ENCODE measurements at regions not wholly inside any gene's neighbourhood (a gene's known extent, or its start where the extent isn't known, plus 50 kb on each side); places are given as distances from the start of the nearest gene placed in this dataset.

DNA sequence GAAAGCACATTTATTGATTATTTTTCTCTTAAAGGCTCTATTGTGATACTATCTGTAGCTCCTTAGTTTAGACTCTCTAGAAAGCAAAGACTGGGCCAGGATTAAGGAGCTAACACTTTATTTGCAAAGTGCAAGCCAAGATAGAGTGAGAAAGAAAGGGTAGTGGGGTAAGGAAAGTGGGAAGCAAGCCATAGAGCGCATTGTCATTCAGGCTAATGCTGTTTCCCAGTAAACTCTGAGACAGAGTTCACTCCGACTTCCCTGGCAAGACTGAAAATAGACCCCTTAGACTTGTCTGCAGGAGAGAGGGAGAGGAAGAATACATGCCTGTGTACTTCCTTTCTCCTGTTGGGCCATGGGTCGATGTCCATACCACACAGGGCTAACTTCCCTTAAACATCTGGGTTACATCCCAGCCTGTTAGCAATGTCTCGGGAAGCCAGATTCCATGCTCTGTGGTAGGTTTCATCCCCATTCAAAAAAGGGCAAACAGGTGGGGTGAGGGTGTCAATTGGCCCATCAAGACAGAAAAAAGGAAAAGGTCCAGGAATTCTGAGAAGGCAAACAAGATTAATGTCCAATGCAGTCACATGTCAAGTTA is 875.8 kb upstream of the CELF2 start:
- H3K27me3 ChIP-seq (ENCODE audit: insufficient read depth, low read length) = no peaks in the 10 kb centered on the region
- DNase-seq (ENCODE audit: low read depth, low spot score) = no peak
- no peaks in the 10 kb centered on the region for H3K4me1 ChIP-seq (ENCODE audit: control insufficient read depth in 1 of 2, insufficient read depth in 2 of 2, low read length in 2 of 2)
- H3K4me2 ChIP-seq (ENCODE audit: low read length) = no peak overlapping the region
- H3K9me3 ChIP-seq (ENCODE audit: control insufficient read depth in 1 of 2, insufficient read depth in 1 of 2, low read depth in 1 of 2, low read length in 2 of 2) = peaks cover 7 to 22% of the 10 kb centered on the region in 2 experiments; a peak in 2 of 4 replicates
- no peak overlapping the region for H2AFZ ChIP-seq (ENCODE audit: low read depth, low read length, poor library complexity, severe bottlenecking)
- TF ChIP-seq CEBPB (IDR thresholded peaks at IDR 0.05; ENCODE audit: low read depth) (no peak), ZFX (IDR thresholded peaks at IDR 0.05) (no peak)
- no TSS peak for BruUV-seq (replicated peaks)
- H3K36me3 ChIP-seq (ENCODE audit: control insufficient read depth in 1 of 2, insufficient read depth in 2 of 2, low read length in 2 of 2) = no peaks in the 10 kb centered on the region
- H3K4me3 ChIP-seq (replicated peaks in 1 of 2; ENCODE audit: low read depth in 1 of 2, low read length in 2 of 2) = no peak overlapping the region
- no peak for ATAC-seq
- H3K9me2 ChIP-seq (ENCODE audit: insufficient read depth) = no peaks in the 10 kb centered on the region
- ChIA-PET CTCF (no interaction called here), POLR2A (no interaction called here), RAD21 (ENCODE audit: low non-redundant PET in 1 of 2, low total read pairs in 2 of 2, uncharacterized antibody in 2 of 2, unreplicated experiment in 2 of 2) (no interaction called here)
- no peaks in the 10 kb centered on the region for H3K79me2 ChIP-seq (ENCODE audit: insufficient read depth, low read length)
- intact Hi-C loops (cut with micrococcal nuclease) = no loop called here
- no peaks in the 10 kb centered on the region for H4K20me1 ChIP-seq (ENCODE audit: insufficient read depth)
- H3K9ac ChIP-seq (ENCODE audit: low read length) = no peak overlapping the region
- H3K27ac ChIP-seq (ENCODE audit: low read depth, low read length) = no peak overlapping the region

DNA sequence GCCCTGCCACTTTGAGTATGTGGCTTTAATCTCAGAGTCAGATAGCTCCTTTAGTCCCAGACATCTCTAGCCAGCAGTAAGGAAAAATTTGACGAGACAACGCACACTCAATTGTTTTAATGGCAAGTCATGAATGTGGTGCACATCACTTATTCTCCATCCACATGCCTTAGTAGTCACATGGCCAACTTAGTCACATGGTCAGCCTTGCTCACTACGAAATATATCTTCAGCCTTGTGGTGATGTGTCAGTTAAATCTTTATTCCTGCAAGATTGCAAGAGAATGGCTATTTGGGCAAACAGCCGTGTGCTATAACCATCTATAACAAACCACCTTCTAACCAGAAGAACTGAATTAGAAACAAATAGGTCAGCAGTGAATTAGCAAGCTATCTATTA is 871.1 kb upstream of the CELF2 start:
- Histone ChIP-seq H3K9me3 (ENCODE audit: control insufficient read depth in 1 of 2, insufficient read depth in 1 of 2, low read depth in 1 of 2, low read length in 2 of 2) (peaks cover 4 to 34% of the 10 kb centered on the region in 2 experiments; a peak in 2 of 4 replicates), H3K27ac (ENCODE audit: low read depth, low read length) (no peak overlapping the region), H3K36me3 (ENCODE audit: control insufficient read depth in 1 of 2, insufficient read depth in 2 of 2, low read length in 2 of 2) (no peaks in the 10 kb centered on the region), H3K27me3 (ENCODE audit: insufficient read depth, low read length) (no peaks in the 10 kb centered on the region), H4K20me1 (ENCODE audit: insufficient read depth) (no peaks in the 10 kb centered on the region), H3K4me1 (ENCODE audit: control insufficient read depth in 1 of 2, insufficient read depth in 2 of 2, low read length in 2 of 2) (no peaks in the 10 kb centered on the region), H3K9ac (ENCODE audit: low read length) (no peak overlapping the region), H3K79me2 (ENCODE audit: insufficient read depth, low read length) (no peaks in the 10 kb centered on the region), H3K9me2 (ENCODE audit: insufficient read depth) (no peaks in the 10 kb centered on the region), H3K4me3 (replicated peaks in 1 of 2; ENCODE audit: low read depth in 1 of 2, low read length in 2 of 2) (no peak overlapping the region), H3K4me2 (ENCODE audit: low read length) (no peak overlapping the region), H2AFZ (ENCODE audit: low read depth, low read length, poor library complexity, severe bottlenecking) (no peak overlapping the region)
- intact Hi-C loops (cut with micrococcal nuclease) = no loop called here
- RAD21 ChIA-PET (ENCODE audit: low non-redundant PET in 1 of 2, low total read pairs in 2 of 2, uncharacterized antibody in 2 of 2, unreplicated experiment in 2 of 2) = no interaction called here
- POLR2A ChIA-PET = no interaction called here
- no peak for ATAC-seq
- DNase-seq (ENCODE audit: low read depth, low spot score) = no peak
- CTCF ChIA-PET = no interaction called here
- TF ChIP-seq SP1 (IDR thresholded peaks at IDR 0.05; ENCODE audit: low read depth) (no peak), YY1 (IDR thresholded peaks at IDR 0.05; ENCODE audit: extremely low read depth, insufficient replicate concordance, low read depth, low read length) (no peak), POLR2AphosphoS5 (IDR thresholded peaks at IDR 0.05; ENCODE audit: low read depth, low read length) (no peak), ELF1 (IDR thresholded peaks at IDR 0.05; ENCODE audit: borderline replicate concordance, low read depth) (no peak), TCF7L2 (IDR thresholded peaks at IDR 0.05; ENCODE audit: borderline replicate concordance, extremely low read depth, insufficient read depth, insufficient read length) (no peak), ZNF274 (IDR thresholded peaks at IDR 0.05; ENCODE audit: low read depth, low read length) (no peak), JUND (IDR thresholded peaks at IDR 0.05) (no peak), EZH2 (IDR thresholded peaks at IDR 0.05) (no peak), SRF (IDR thresholded peaks at IDR 0.05; ENCODE audit: low read depth) (no peak), EGR1 (IDR thresholded peaks at IDR 0.05; ENCODE audit: low read depth) (no peak), CBX3 (IDR thresholded peaks at IDR 0.05; ENCODE audit: low read depth) (no peak), RAD21 (IDR thresholded peaks at IDR 0.05; ENCODE audit: low read depth) (no peak), ZFX (IDR thresholded peaks at IDR 0.05) (no peak), FOSL1 (IDR thresholded peaks at IDR 0.05; ENCODE audit: low read depth) (no peak)
- TF ChIP-seq, protein P1, sequence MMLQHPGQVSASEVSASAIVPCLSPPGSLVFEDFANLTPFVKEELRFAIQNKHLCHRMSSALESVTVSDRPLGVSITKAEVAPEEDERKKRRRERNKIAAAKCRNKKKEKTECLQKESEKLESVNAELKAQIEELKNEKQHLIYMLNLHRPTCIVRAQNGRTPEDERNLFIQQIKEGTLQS (IDR thresholded peaks at IDR 0.05) = no peak
- TF ChIP-seq, protein P2, sequence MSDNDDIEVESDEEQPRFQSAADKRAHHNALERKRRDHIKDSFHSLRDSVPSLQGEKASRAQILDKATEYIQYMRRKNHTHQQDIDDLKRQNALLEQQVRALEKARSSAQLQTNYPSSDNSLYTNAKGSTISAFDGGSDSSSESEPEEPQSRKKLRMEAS (IDR thresholded peaks at IDR 0.05) = no peak
- TF ChIP-seq, protein P3, sequence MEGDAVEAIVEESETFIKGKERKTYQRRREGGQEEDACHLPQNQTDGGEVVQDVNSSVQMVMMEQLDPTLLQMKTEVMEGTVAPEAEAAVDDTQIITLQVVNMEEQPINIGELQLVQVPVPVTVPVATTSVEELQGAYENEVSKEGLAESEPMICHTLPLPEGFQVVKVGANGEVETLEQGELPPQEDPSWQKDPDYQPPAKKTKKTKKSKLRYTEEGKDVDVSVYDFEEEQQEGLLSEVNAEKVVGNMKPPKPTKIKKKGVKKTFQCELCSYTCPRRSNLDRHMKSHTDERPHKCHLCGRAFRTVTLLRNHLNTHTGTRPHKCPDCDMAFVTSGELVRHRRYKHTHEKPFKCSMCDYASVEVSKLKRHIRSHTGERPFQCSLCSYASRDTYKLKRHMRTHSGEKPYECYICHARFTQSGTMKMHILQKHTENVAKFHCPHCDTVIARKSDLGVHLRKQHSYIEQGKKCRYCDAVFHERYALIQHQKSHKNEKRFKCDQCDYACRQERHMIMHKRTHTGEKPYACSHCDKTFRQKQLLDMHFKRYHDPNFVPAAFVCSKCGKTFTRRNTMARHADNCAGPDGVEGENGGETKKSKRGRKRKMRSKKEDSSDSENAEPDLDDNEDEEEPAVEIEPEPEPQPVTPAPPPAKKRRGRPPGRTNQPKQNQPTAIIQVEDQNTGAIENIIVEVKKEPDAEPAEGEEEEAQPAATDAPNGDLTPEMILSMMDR (IDR thresholded peaks at IDR 0.05 in 2 of 3, conservative IDR thresholded peaks at IDR 0.05 in 1 of 3; ENCODE audit: borderline replicate concordance in 1 of 3, insufficient read depth in 1 of 3, low read depth in 2 of 3, low read length in 2 of 3) = no peak
- no TSS peak for BruUV-seq (replicated peaks)

All from HCT116 (cell line).